ENCODE measurements at regions not wholly inside any gene's neighbourhood (a gene's known extent, or its start where the extent isn't known, plus 50 kb on each side); places are given as distances from the start of the nearest gene placed in this dataset.

GRCh38 chr11:122271137-122271536 lies 155.1 kb upstream of the BLID start:
- Histone ChIP-seq H3K27ac (no peak overlapping the region), H3K4me1 (peaks cover 0 to 17% (median 3%) of the 10 kb centered on the region in 4 donors), H3K4me3 (no peak overlapping the region), H3K36me3 (no peaks in the 10 kb centered on the region), H3K27me3 (no peaks in the 10 kb centered on the region), H3K9me3 (no peaks in the 10 kb centered on the region)
- TF ChIP-seq EP300 (IDR thresholded peaks at IDR 0.05) (no peak), CTCF (IDR thresholded peaks at IDR 0.05) (no peak), POLR2A (IDR thresholded peaks at IDR 0.05) (no peak)
- DNase-seq (ENCODE audit: low spot score in 2 of 2) = no peak
- 86 to 96% methylated on average over 5 of the region's 5 CpGs for WGBS, 2 donors

- TF ChIP-seq POLR2A (IDR thresholded peaks at IDR 0.05) (no peak), CTCF (IDR thresholded peaks at IDR 0.05) (no peak), EP300 (IDR thresholded peaks at IDR 0.05) (no peak)
- 49 to 55% methylated on average over 3 of the region's 3 CpGs for WGBS, 2 donors
- H3K36me3 ChIP-seq = no peaks in the 10 kb centered on the region
- no peak overlapping the region for H3K27ac ChIP-seq
- no peaks in the 10 kb centered on the region for H3K9me3 ChIP-seq
- no peak for DNase-seq (ENCODE audit: low spot score in 2 of 2)
- H3K4me3 ChIP-seq = no peak overlapping the region
- no peaks in the 10 kb centered on the region for H3K27me3 ChIP-seq
- H3K4me1 ChIP-seq = peaks cover 0 to 17% (median 3%) of the 10 kb centered on the region in 4 donors
Measured at GRCh38 chr11:122270535-122270934, 154.5 kb upstream of the BLID start.

DNA sequence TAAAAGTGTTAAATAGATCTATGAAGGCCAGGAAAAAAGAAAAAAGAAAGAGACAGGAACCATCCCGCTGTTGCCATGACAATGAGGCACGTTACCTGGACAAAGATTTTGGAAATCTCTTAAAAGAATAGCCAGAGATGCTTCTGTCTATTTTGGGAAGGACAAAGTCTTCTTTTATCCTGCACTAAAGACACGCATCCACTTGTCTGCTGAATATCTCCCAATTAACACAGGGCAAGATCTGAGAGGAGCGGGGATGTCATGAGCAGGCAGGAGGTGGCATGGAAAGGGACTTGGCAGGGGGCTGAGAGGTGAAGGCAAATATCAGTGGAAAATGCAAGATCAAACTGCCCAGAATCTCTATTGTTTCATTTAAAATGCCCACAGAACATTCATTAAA lies 153.8 kb upstream of the BLID start:
- H3K27me3 ChIP-seq = no peaks in the 10 kb centered on the region
- H3K9me3 ChIP-seq = no peaks in the 10 kb centered on the region
- no peak for DNase-seq (ENCODE audit: low spot score in 2 of 2)
- H3K4me3 ChIP-seq = no peak overlapping the region
- no peak overlapping the region for H3K27ac ChIP-seq
- TF ChIP-seq EP300 (IDR thresholded peaks at IDR 0.05) = no peak
- TF ChIP-seq POLR2A (IDR thresholded peaks at IDR 0.05) = no peak
- no peak for TF ChIP-seq CTCF (IDR thresholded peaks at IDR 0.05)
- WGBS, 2 donors = 87 to 89% methylated on average over 4 of the region's 4 CpGs
- H3K36me3 ChIP-seq = no peaks in the 10 kb centered on the region
- H3K4me1 ChIP-seq = peaks cover 0 to 17% (median 3%) of the 10 kb centered on the region in 4 donors

DNA sequence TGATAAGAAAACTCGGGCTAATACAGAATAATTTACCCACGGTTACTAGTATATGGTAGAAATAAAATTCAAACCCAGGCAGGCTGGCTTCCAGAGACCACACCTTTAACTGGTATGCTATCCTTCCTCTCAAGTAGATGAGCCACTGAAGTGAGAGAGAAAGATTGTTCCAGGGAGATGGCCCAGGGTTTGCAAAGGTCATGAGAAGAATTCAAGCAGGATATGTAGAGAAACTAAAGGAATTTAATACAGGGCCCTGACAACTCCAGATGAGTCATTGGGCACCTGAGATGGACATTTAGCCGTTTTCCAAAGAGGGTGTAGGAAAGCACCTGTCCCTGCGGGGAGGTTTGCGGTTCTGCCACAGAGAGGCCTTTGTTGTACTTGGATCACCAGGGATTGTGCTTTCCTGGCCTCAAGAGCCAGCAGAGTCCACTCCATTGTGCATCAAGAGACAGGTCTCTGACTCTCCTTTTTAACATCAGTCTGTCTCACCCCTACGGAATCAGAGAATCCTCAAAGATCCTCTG lies 152.7 kb upstream of the BLID start:
- DNase-seq (ENCODE audit: low spot score in 2 of 2) = no peak
- H3K4me1 ChIP-seq = peaks cover 0 to 17% (median 3%) of the 10 kb centered on the region in 4 donors

DNA sequence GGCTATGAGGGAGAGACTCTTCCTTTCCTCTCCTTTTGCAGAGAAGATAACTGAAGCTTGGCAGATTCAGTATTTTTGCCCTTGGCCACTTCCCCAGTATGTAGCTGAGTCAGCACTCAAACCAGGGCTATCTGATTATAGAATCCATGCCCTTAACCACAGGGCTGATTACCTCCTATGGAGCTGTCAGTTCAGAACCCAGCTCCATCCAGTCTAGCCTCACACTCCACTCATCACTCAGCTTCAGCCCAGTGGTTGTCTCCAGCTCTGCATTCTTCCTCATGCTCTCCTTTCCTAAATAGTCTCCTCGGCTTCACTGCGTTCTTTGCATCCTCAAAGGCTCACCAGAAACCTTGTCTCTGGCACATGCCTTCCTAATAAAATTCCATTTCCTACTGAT lies 151.6 kb upstream of the BLID start:
- H3K4me3 ChIP-seq = no peak overlapping the region
- H3K4me1 ChIP-seq = peaks cover 0 to 17% (median 3%) of the 10 kb centered on the region in 4 donors
- no peaks in the 10 kb centered on the region for H3K27me3 ChIP-seq
- no peaks in the 10 kb centered on the region for H3K36me3 ChIP-seq
- DNase-seq (ENCODE audit: low spot score in 2 of 2) = no peak
- no peaks in the 10 kb centered on the region for H3K9me3 ChIP-seq
- TF ChIP-seq POLR2A (IDR thresholded peaks at IDR 0.05) = no peak
- no peak for TF ChIP-seq CTCF (IDR thresholded peaks at IDR 0.05)
- no peak for TF ChIP-seq EP300 (IDR thresholded peaks at IDR 0.05)
- H3K27ac ChIP-seq = no peak overlapping the region
- 82 to 90% methylated on average over 2 of the region's 2 CpGs for WGBS, 2 donors

More for the DNA sequence above, 152.7 kb upstream of the BLID start:
- TF ChIP-seq POLR2A (IDR thresholded peaks at IDR 0.05) = no peak
- no peaks in the 10 kb centered on the region for H3K36me3 ChIP-seq
- 80 to 85% methylated on average over 6 of the region's 6 CpGs for WGBS, 2 donors
- no peak overlapping the region for H3K4me3 ChIP-seq
- no peaks in the 10 kb centered on the region for H3K27me3 ChIP-seq
- no peaks in the 10 kb centered on the region for H3K9me3 ChIP-seq
- no peak overlapping the region for H3K27ac ChIP-seq

DNA sequence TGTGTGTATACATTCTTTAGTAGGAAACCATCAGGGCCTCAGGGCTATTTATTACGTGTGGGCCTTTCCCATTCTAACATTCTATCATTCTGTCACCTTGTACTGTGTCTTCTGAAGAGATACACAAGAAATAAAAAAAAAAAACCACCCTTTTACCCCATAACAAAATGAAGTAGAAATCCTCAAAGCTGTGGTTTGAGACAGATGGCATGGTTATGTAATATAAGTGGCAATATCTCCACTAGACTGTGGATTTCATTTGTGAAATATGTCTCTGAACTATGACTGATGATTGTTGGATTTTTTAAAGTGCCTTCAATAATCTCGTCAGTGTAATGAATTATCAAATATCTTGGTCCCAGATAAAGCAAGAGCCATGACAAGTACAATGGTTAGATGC lies 150.0 kb upstream of the BLID start:
- TF ChIP-seq EP300 (IDR thresholded peaks at IDR 0.05) (no peak), POLR2A (IDR thresholded peaks at IDR 0.05) (no peak), CTCF (IDR thresholded peaks at IDR 0.05) (no peak)
- no peak for DNase-seq (ENCODE audit: low spot score in 2 of 2)
- Histone ChIP-seq H3K4me1 (peaks cover 0 to 17% (median 3%) of the 10 kb centered on the region in 4 donors), H3K4me3 (no peak overlapping the region), H3K36me3 (no peaks in the 10 kb centered on the region), H3K27ac (no peak overlapping the region), H3K27me3 (no peaks in the 10 kb centered on the region), H3K9me3 (no peaks in the 10 kb centered on the region)
- 74 to 85% methylated on average over 2 of the region's 2 CpGs for WGBS, 2 donors

All from tibial nerve (tissue), 4 donors.